SU-DHL-6 (cell line): ENCODE measurements at regions not wholly inside any gene's neighbourhood (a gene's known extent, or its start where the extent isn't known, plus 50 kb on each side); places are given as distances from the start of the nearest gene placed in this dataset.

Experiments
- H2AFZ ChIP-seq: fragments of 200-600 bp; sonication (generic); 2 replicates; pipeline ENCODE4 v1.6.1; 2014; ENCODE audit warnings: low read depth, mild to moderate bottlenecking, moderate library complexity, mixed read lengths, antibody characterized with exemption, low read length; ENCODE audit not compliant: severe bottlenecking
- H3F3A ChIP-seq: fragments of 200-600 bp; shearing (Covaris generic); 2 replicates; pipeline ENCODE4 v1.6.0; 2016; ENCODE audit warnings: antibody characterized with exemption, mild to moderate bottlenecking; ENCODE audit not compliant: insufficient read depth
- H3K27ac ChIP-seq: fragments of 200-600 bp; sonication (generic); 2 replicates; pipeline ENCODE4 v1.5.1; 2016; ENCODE audit warnings: low read depth, mild to moderate bottlenecking, low read length, moderate library complexity, mixed read lengths
- H3K27me3 ChIP-seq: fragments of 200-600 bp; sonication (generic), shearing (Covaris generic); 2 replicates; pipeline ENCODE4 v1.6.0; 2014; ENCODE audit warnings: mild to moderate bottlenecking, low read length
- H3K36me3 ChIP-seq: fragments of 200-600 bp; sonication (generic); 2 replicates; pipeline ENCODE4 v1.6.1; 2014; ENCODE audit warnings: mild to moderate bottlenecking, low read length, mixed read lengths
- H3K4me2 ChIP-seq: fragments of 300-600, 200-600 bp; shearing (Covaris generic), sonication (generic); 2 replicates; pipeline ENCODE4 v1.6.0; 2014; ENCODE audit warnings: low read length, low read depth, mild to moderate bottlenecking; ENCODE audit not compliant: poor library complexity, severe bottlenecking
- H3K4me3 ChIP-seq: fragments of 200-600 bp; sonication (generic); 2 replicates; pipeline ENCODE4 v1.5.1; 2014; ENCODE audit warnings: antibody characterized with exemption, low read length, mild to moderate bottlenecking, mixed read lengths; ENCODE audit not compliant: insufficient read depth, poor library complexity, severe bottlenecking
- H3K79me2 ChIP-seq: fragments of 200-600 bp; sonication (generic); 2 replicates; pipeline ENCODE4 v1.6.1; 2014; ENCODE audit warnings: mild to moderate bottlenecking, low read length, moderate library complexity; ENCODE audit not compliant: insufficient read depth
- H3K9ac ChIP-seq: fragments of 200-600 bp; sonication (generic); 2 replicates; pipeline ENCODE4 v1.7.0; 2014; ENCODE audit warnings: mild to moderate bottlenecking, low read length
- H3K9me2 ChIP-seq: fragments of 200-600 bp; sonication (generic); replicated peaks from 2 replicates; pipeline ENCODE4 v1.6.1; 2014; ENCODE audit warnings: low read length; ENCODE audit not compliant: insufficient read depth
- H3K9me3 ChIP-seq: fragments of 200-600 bp; sonication (generic); 2 replicates; pipeline ENCODE4 v1.6.1; 2014; ENCODE audit warnings: low read length, mixed read lengths; ENCODE audit not compliant: insufficient read depth
- H4K20me1 ChIP-seq: fragments of 200-600 bp; sonication (generic); 2 replicates; pipeline ENCODE4 v1.6.1; 2014; ENCODE audit warnings: low read depth, mild to moderate bottlenecking, antibody characterized with exemption, low read length, moderate library complexity, mixed read lengths
- CTCF ChIP-seq: fragments of 200-600 bp; sonication (generic); IDR thresholded peaks from one replicate; pipeline ENCODE4 v1.5.1; 2017; ENCODE audit warnings: antibody characterized with exemption, mild to moderate bottlenecking, low read length, moderate library complexity; ENCODE audit not compliant: insufficient read depth, poor library complexity, severe bottlenecking
- EZH2phosphoT487 ChIP-seq: fragments of 200-600 bp; sonication (generic), shearing (Covaris generic); conservative IDR thresholded peaks from 2 replicates; pipeline ENCODE4 v1.6.1; 2018; ENCODE audit warnings: mild to moderate bottlenecking, antibody characterized with exemption, low read length, moderate library complexity, mixed read lengths

DNA sequence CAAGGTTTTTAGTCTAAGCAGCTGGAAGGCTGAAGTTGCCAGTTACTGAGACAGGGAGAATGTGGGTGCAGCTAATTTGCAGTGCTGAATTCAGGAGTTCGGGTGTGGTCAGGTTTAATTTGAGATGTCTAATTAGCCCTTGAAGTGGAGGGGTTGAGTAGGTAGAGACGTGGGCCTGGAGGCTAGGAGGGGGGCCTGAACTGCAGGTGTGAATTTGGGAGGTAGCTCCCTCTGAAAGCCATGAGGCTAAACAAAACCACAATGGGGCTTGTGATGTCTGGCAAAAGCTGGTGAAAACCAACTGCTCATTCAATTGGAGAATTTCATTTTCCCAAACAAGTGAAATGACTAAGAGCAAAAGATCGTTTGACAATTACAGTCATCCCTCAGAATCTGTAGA is 246.0 kb upstream of the NFE2L3 start:
- H3K36me3 ChIP-seq: no peaks in the 10 kb centered on the region
- H3K4me2 ChIP-seq: no peak overlapping the region
- H3F3A ChIP-seq: no peaks in the 10 kb centered on the region
- H3K9me3 ChIP-seq: no peaks in the 10 kb centered on the region
- TF ChIP-seq CTCF (no peak), EZH2phosphoT487 (no peak)
- H3K9ac ChIP-seq: no peak overlapping the region
- no peaks in the 10 kb centered on the region for H3K9me2 ChIP-seq
- no peaks in the 10 kb centered on the region for H3K79me2 ChIP-seq
- no peak overlapping the region for H2AFZ ChIP-seq
- no peak overlapping the region for H3K27ac ChIP-seq
- H3K27me3 ChIP-seq: no peaks in the 10 kb centered on the region
- no peak overlapping the region for H3K4me3 ChIP-seq
- no peaks in the 10 kb centered on the region for H4K20me1 ChIP-seq

- H3F3A ChIP-seq: no peaks in the 10 kb centered on the region
- no peaks in the 10 kb centered on the region for H4K20me1 ChIP-seq
- no peaks in the 10 kb centered on the region for H3K9me2 ChIP-seq
- H2AFZ ChIP-seq: no peak overlapping the region
- H3K27me3 ChIP-seq: no peaks in the 10 kb centered on the region
- no peaks in the 10 kb centered on the region for H3K9me3 ChIP-seq
- H3K27ac ChIP-seq: no peak overlapping the region
- no peak overlapping the region for H3K9ac ChIP-seq
- no peak overlapping the region for H3K4me3 ChIP-seq
- no peak overlapping the region for H3K4me2 ChIP-seq
- TF ChIP-seq EZH2phosphoT487 (no peak), CTCF (no peak)
- no peaks in the 10 kb centered on the region for H3K79me2 ChIP-seq
- no peaks in the 10 kb centered on the region for H3K36me3 ChIP-seq
Measured at GRCh38 chr7:25906760-25907159, 245.2 kb upstream of the NFE2L3 start.

- H4K20me1 ChIP-seq: no peaks in the 10 kb centered on the region
- H3K9ac ChIP-seq: no peak overlapping the region
- no peaks in the 10 kb centered on the region for H3K9me2 ChIP-seq
- no peak overlapping the region for H3K4me2 ChIP-seq
- TF ChIP-seq CTCF: no peak
- no peak overlapping the region for H3K4me3 ChIP-seq
- no peaks in the 10 kb centered on the region for H3K27me3 ChIP-seq
- no peaks in the 10 kb centered on the region for H3K79me2 ChIP-seq
- no peak overlapping the region for H2AFZ ChIP-seq
- H3F3A ChIP-seq: no peaks in the 10 kb centered on the region
- no peaks in the 10 kb centered on the region for H3K36me3 ChIP-seq
- H3K9me3 ChIP-seq: no peaks in the 10 kb centered on the region
- no peak overlapping the region for H3K27ac ChIP-seq
Measured at GRCh38 chr7:25907214-25907613, 244.8 kb upstream of the NFE2L3 start.

DNA sequence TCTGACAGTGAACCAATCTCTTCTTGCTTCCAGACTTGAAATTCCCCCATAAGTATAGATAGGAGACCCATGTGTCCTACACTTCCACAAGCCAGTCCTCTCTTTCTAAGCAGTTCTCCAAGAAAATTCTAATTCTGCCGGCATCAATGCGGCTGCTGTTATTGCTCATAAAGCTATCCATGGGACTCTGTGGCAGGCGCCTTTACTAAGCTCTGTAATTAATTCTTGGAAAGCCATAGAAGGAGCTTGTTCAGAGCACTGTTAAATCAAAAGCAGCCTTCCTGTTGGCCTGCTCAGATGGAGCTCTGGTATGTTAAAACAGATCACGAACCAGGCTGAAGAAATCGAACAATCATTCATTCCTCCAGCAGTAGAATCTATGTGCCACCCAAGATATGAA is 244.3 kb upstream of the NFE2L3 start:
- no peak for TF ChIP-seq EZH2phosphoT487
- TF ChIP-seq CTCF: no peak

More for the DNA sequence above, 244.3 kb upstream of the NFE2L3 start:
- Histone ChIP-seq H3F3A (no peaks in the 10 kb centered on the region), H2AFZ (no peak overlapping the region), H3K9me3 (no peaks in the 10 kb centered on the region), H3K9me2 (no peaks in the 10 kb centered on the region), H3K4me2 (no peak overlapping the region), H3K79me2 (no peaks in the 10 kb centered on the region), H3K27me3 (no peaks in the 10 kb centered on the region), H3K9ac (no peak overlapping the region), H3K4me3 (no peak overlapping the region), H4K20me1 (no peaks in the 10 kb centered on the region), H3K36me3 (no peaks in the 10 kb centered on the region), H3K27ac (no peak overlapping the region)
